Parathyroid adenoma (tissue), 2 donors: ENCODE measurements at regions not wholly inside any gene's neighbourhood (a gene's known extent, or its start where the extent isn't known, plus 50 kb on each side); places are given as distances from the start of the nearest gene placed in this dataset.

Experiments used
- H2AFZ ChIP-seq: fragments of 300-600 bp; sonication (generic); one replicate; pipeline ENCODE4 v1.7.0; 2017; ENCODE audit warnings: antibody characterized with exemption, mild to moderate bottlenecking
- H3K27ac ChIP-seq: fragments of 300-600 bp; sonication (generic); one replicate; pipeline ENCODE4 v1.7.0; 2017
- H3K27me3 ChIP-seq: fragments of 300-600 bp; sonication (generic); one replicate; pipeline ENCODE4 v1.7.0; 2017; ENCODE audit warnings: low read length; ENCODE audit not compliant: control insufficient read depth, insufficient read depth
- H3K36me3 ChIP-seq: fragments of 300-600 bp; sonication (generic); one replicate; pipeline ENCODE4 v1.7.0; 2017; ENCODE audit warnings: low read length; ENCODE audit not compliant: control insufficient read depth, insufficient read depth
- H3K4me1 ChIP-seq: fragments of 300-600 bp; sonication (generic); one replicate; pipeline ENCODE4 v1.7.0; 2017; ENCODE audit warnings: control low read depth
- H3K4me2 ChIP-seq: fragments of 300-600 bp; sonication (generic); one replicate; pipeline ENCODE4 v1.7.0; 2017; ENCODE audit warnings: low read length
- H3K4me3 ChIP-seq: fragments of 300-600 bp; sonication (generic); one replicate; pipeline ENCODE4 v1.7.0; 2017; ENCODE audit warnings: low read depth, low read length
- H3K79me2 ChIP-seq: fragments of 300-600 bp; sonication (generic); one replicate; pipeline ENCODE4 v1.7.0; 2017; ENCODE audit warnings: control low read depth
- H3K9ac ChIP-seq: fragments of 300-600 bp; sonication (generic); one replicate; pipeline ENCODE4 v1.7.0; 2017; ENCODE audit warnings: mild to moderate bottlenecking
- H3K9me3 ChIP-seq: fragments of 300-600 bp; sonication (generic); one replicate; pipeline ENCODE4 v1.7.0; 2017; ENCODE audit warnings: low read length; ENCODE audit not compliant: control insufficient read depth
- TF ChIP-seq, protein P1 (sequence below): fragments of 300-600 bp; sonication (generic); IDR thresholded peaks from one replicate; pipeline ENCODE4 v1.7.0; 2017; ENCODE audit warnings: antibody characterized with exemption, mild to moderate bottlenecking
- donor health status: primary hyperparathyroidism.

- H3K4me3 ChIP-seq: no peak overlapping the region
- no peaks in the 10 kb centered on the region for H3K27me3 ChIP-seq
- H3K9ac ChIP-seq: no peak overlapping the region
- no peak overlapping the region for H3K27ac ChIP-seq
- no peak overlapping the region for H2AFZ ChIP-seq
- TF ChIP-seq, protein P1, sequence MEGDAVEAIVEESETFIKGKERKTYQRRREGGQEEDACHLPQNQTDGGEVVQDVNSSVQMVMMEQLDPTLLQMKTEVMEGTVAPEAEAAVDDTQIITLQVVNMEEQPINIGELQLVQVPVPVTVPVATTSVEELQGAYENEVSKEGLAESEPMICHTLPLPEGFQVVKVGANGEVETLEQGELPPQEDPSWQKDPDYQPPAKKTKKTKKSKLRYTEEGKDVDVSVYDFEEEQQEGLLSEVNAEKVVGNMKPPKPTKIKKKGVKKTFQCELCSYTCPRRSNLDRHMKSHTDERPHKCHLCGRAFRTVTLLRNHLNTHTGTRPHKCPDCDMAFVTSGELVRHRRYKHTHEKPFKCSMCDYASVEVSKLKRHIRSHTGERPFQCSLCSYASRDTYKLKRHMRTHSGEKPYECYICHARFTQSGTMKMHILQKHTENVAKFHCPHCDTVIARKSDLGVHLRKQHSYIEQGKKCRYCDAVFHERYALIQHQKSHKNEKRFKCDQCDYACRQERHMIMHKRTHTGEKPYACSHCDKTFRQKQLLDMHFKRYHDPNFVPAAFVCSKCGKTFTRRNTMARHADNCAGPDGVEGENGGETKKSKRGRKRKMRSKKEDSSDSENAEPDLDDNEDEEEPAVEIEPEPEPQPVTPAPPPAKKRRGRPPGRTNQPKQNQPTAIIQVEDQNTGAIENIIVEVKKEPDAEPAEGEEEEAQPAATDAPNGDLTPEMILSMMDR: no peak
- no peaks in the 10 kb centered on the region for H3K9me3 ChIP-seq
- H3K4me2 ChIP-seq: no peak overlapping the region
- no peaks in the 10 kb centered on the region for H3K79me2 ChIP-seq
- no peaks in the 10 kb centered on the region for H3K36me3 ChIP-seq
- no peaks in the 10 kb centered on the region for H3K4me1 ChIP-seq
These were observed 416.7 kb upstream of the CADM1 start for GRCh38 chr11:115920841-115921480.

- Histone ChIP-seq H3K9ac (no peak overlapping the region), H3K4me3 (no peak overlapping the region), H3K36me3 (no peaks in the 10 kb centered on the region), H3K4me2 (no peak overlapping the region), H3K27ac (no peak overlapping the region), H3K27me3 (no peaks in the 10 kb centered on the region), H2AFZ (no peak overlapping the region), H3K4me1 (no peaks in the 10 kb centered on the region), H3K9me3 (no peaks in the 10 kb centered on the region), H3K79me2 (no peaks in the 10 kb centered on the region)
- TF ChIP-seq, protein P1: no peak
These were observed 415.9 kb upstream of the CADM1 start for GRCh38 chr11:115920092-115920461.

- H3K27me3 ChIP-seq: no peaks in the 10 kb centered on the region
- H3K36me3 ChIP-seq: no peaks in the 10 kb centered on the region
- no peaks in the 10 kb centered on the region for H3K4me1 ChIP-seq
- H3K9ac ChIP-seq: no peak overlapping the region
- no peak overlapping the region for H2AFZ ChIP-seq
- no peaks in the 10 kb centered on the region for H3K79me2 ChIP-seq
- H3K4me3 ChIP-seq: no peak overlapping the region
- TF ChIP-seq, protein P1: no peak
- H3K27ac ChIP-seq: no peak overlapping the region
- H3K9me3 ChIP-seq: no peaks in the 10 kb centered on the region
- H3K4me2 ChIP-seq: no peak overlapping the region
These were observed 415.3 kb upstream of the CADM1 start for GRCh38 chr11:115919341-115920091.

GRCh38 chr11:115918576-115918975 is 414.4 kb upstream of the CADM1 start:
- Histone ChIP-seq H3K9ac (no peak overlapping the region), H3K79me2 (no peaks in the 10 kb centered on the region), H3K27ac (no peak overlapping the region), H3K4me3 (no peak overlapping the region), H3K4me1 (no peaks in the 10 kb centered on the region), H3K36me3 (no peaks in the 10 kb centered on the region), H3K4me2 (no peak overlapping the region), H3K9me3 (no peaks in the 10 kb centered on the region), H2AFZ (no peak overlapping the region), H3K27me3 (no peaks in the 10 kb centered on the region)
- TF ChIP-seq, protein P1: no peak
